SJSA1 (cell line): ENCODE measurements at regions not wholly inside any gene's neighbourhood (a gene's known extent, or its start where the extent isn't known, plus 50 kb on each side); places are given as distances from the start of the nearest gene placed in this dataset.
"Not testable (repeated sequence)": the region's sequence is repeated elsewhere in the genome, so short reads cannot be mapped to it uniquely, and the experiment has no call there.

Experiments
- DNase-seq, 2 experiments: peaks; one replicate each; pipeline ENCODE4 v3.0.0-alpha.2; 2015 to 2020; ENCODE audit warnings: low spot score in 2 of 2, low read depth in 1 of 2
- H3K27ac ChIP-seq: fragments of 250-450 bp; sonication (Bioruptor Pico); 2 replicates; pipeline ENCODE4 v1.5.1; 2020; ENCODE audit warnings: mild to moderate bottlenecking, moderate library complexity
- H3K27me3 ChIP-seq: fragments of 250-450 bp; sonication (Bioruptor Pico); replicated peaks from 2 replicates; pipeline ENCODE4 v1.5.1; 2020; ENCODE audit warnings: mild to moderate bottlenecking, moderate library complexity
- H3K36me3 ChIP-seq: fragments of 250-450 bp; sonication (Bioruptor Pico); 2 replicates; pipeline ENCODE4 v1.5.1; 2020; ENCODE audit warnings: mild to moderate bottlenecking
- H3K4me1 ChIP-seq: fragments of 250-450 bp; sonication (Bioruptor Pico); replicated peaks from 2 replicates; pipeline ENCODE4 v1.6.1; 2021; ENCODE audit warnings: mild to moderate bottlenecking
- H3K4me3 ChIP-seq: fragments of 250-450 bp; sonication (Bioruptor Pico); 2 replicates; pipeline ENCODE4 v1.5.1; 2020; ENCODE audit warnings: mild to moderate bottlenecking
- H3K9me3 ChIP-seq: fragments of 250-450 bp; sonication (Bioruptor Pico); replicated peaks from 2 replicates; pipeline ENCODE4 v1.5.1; 2020; ENCODE audit warnings: mild to moderate bottlenecking

DNA sequence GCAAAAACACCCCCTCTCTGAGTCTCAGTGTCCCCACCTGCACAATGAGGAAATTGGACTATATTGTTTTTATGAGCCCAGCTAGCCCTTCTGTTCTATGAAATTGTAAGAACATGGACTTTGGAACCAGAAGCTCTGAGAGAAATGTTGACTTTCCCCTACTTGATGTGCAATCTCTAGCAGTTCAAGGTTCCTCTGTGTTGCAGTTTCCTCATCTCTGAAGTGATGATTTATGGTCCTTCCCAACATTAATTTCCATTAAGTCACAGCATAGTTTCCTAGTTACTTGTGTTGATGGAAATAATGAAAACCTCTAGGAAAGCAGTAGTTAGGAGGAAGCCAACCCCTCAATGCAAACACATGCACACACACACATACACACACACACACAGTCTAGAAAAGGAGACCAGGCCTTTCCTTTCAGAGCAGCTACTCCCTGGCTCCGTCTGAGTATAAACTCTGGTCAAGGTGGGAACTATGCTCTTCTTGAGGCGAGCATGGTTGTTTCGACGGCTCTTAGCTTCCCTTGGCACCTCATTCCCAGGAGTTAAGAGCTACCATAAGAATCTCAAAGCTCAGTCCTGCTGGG lies 518.4 kb downstream of the SOX6 start:
- no peak overlapping the region for H3K27ac ChIP-seq
- no peak for DNase-seq
- H3K9me3 ChIP-seq, result no peaks in the 10 kb centered on the region
- no peaks in the 10 kb centered on the region for H3K36me3 ChIP-seq
- H3K27me3 ChIP-seq, result no peaks in the 10 kb centered on the region
- H3K4me3 ChIP-seq, result no peak overlapping the region
- peaks cover 2% of the 10 kb centered on the region; the same call in 1 of the 2 replicates for H3K4me1 ChIP-seq

GRCh38 chr11:15839061-15839460 lies 517.3 kb downstream of the SOX6 start:
- H3K27me3 ChIP-seq, result no peaks in the 10 kb centered on the region
- DNase-seq, result no peak
- H3K4me1 ChIP-seq, result peaks cover 13% of the 10 kb centered on the region
- no peaks in the 10 kb centered on the region for H3K9me3 ChIP-seq
- no peaks in the 10 kb centered on the region for H3K36me3 ChIP-seq
- H3K4me3 ChIP-seq, result no peak overlapping the region
- no peak overlapping the region for H3K27ac ChIP-seq

- no peaks in the 10 kb centered on the region for H3K27me3 ChIP-seq
- no peak for DNase-seq
- no peak overlapping the region for H3K4me3 ChIP-seq
- H3K9me3 ChIP-seq, result no peaks in the 10 kb centered on the region
- H3K36me3 ChIP-seq, result no peaks in the 10 kb centered on the region
- no peak overlapping the region for H3K27ac ChIP-seq
- H3K4me1 ChIP-seq, result peaks cover 13% of the 10 kb centered on the region
These were observed 515.4 kb downstream of the SOX6 start for GRCh38 chr11:15840966-15841365.

DNA sequence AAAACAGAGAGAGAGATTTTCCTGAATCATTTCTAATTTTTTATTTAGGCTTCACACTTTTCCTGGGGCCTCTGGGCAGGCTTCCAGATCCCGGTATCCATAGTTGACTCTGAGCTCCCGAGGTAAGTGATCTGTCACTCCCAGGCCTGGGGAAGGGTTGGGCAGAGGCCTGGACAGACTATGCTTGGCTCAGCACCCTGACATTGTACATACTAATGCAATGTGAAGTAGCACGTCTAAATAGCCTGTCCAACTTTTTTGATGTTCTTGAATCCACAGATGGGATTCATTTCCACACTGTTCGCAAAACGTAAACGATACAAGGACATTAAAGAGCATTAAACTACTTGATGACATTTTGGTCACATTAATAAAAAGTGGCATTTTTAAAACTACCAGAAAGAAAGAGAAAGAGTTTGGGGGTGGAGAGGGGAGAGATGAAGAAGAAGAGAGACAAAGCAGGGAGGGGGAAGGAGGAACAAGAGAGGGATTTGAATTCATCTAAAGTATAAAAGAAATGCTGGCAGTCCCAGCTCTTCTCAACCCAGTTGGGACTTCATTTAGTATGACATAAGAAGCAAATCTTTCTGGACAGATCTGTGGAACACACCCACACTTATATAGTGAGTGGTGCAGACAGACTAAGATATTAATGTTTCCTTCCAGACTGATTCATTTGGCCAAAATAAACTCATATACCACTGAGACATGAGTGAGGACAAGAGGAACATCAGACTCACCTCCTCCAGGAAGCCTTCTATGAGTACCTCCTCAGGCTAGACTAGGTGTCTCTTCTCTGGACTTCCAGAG lies 514.2 kb downstream of the SOX6 start:
- DNase-seq, result no peak
- Histone ChIP-seq H3K27me3 (no peaks in the 10 kb centered on the region), H3K4me3 (no peak overlapping the region), H3K4me1 (peaks cover 13% of the 10 kb centered on the region), H3K27ac (no peak overlapping the region), H3K9me3 (no peaks in the 10 kb centered on the region), H3K36me3 (no peaks in the 10 kb centered on the region)

DNA sequence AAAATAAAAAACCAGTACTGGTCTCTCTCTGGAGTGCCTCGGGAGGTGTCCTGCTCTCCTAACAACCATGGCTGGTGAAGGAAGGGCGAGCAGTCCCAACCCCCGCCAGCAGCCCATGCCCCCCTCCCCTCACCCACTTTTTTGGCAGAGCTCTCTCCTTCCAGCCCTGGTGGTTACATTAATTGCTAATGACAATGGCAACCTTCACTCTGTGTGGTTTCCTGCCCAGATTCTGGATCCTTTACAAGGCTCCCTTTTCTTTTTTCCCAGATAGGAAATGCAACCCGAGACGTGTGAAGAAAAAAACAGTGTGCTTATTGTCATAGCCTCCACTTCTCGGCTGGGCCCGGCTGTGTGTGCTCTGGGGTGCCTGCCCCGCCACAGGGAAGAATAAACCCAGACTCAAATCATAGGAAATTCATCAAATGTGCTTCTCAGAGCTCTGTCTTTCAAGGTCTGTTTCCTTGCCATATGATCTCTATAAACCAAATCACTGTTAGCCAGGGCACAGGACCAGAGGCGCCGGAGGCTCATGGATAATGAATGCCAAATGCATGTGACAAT lies 513.0 kb downstream of the SOX6 start:
- Histone ChIP-seq H3K9me3 (no peaks in the 10 kb centered on the region), H3K27me3 (no peaks in the 10 kb centered on the region), H3K27ac (no peak overlapping the region), H3K4me1 (peaks cover 13% of the 10 kb centered on the region), H3K4me3 (no peak overlapping the region), H3K36me3 (no peaks in the 10 kb centered on the region)
- DNase-seq, result peak in 1 of 2 experiments; percentile 38

GRCh38 chr11:15845261-15845660 lies 511.1 kb downstream of the SOX6 start:
- peaks cover 13% of the 10 kb centered on the region for H3K4me1 ChIP-seq
- H3K9me3 ChIP-seq, result no peaks in the 10 kb centered on the region
- no peak overlapping the region for H3K4me3 ChIP-seq
- no peaks in the 10 kb centered on the region for H3K27me3 ChIP-seq
- DNase-seq, result no peak
- no peaks in the 10 kb centered on the region for H3K36me3 ChIP-seq
- no peak overlapping the region for H3K27ac ChIP-seq

DNA sequence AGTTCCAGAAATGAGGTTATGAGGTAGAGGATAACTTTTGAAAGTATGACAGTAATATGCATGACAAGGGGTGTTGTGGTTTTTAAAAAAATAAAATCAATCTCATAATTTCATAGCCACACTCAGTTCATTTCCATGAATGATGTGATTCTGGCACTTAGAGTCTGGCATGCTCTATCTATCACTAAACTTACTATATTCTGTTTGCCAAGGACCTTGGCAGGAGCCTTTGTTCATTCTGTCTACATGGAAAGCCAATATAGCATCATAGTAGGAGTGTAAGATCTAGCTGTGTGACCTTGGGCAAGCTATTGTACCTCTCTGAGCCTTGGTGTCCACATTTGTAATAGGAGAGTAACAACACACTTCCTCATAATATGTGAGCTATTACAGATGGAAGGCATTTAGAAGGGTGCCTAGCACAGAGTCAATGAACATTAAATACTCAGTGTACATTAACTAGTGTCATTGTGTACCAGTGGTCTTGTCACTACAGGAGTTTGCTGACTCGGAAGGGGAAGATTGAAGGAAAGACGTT lies 507.6 kb downstream of the SOX6 start:
- H3K36me3 ChIP-seq, result no peaks in the 10 kb centered on the region
- DNase-seq, result peak in 1 of 2 experiments; percentile 14
- H3K4me3 ChIP-seq, result no peak overlapping the region
- peaks cover 4% of the 10 kb centered on the region for H3K4me1 ChIP-seq
- no peak overlapping the region for H3K27ac ChIP-seq
- H3K27me3 ChIP-seq, result no peaks in the 10 kb centered on the region
- no peaks in the 10 kb centered on the region for H3K9me3 ChIP-seq

DNA sequence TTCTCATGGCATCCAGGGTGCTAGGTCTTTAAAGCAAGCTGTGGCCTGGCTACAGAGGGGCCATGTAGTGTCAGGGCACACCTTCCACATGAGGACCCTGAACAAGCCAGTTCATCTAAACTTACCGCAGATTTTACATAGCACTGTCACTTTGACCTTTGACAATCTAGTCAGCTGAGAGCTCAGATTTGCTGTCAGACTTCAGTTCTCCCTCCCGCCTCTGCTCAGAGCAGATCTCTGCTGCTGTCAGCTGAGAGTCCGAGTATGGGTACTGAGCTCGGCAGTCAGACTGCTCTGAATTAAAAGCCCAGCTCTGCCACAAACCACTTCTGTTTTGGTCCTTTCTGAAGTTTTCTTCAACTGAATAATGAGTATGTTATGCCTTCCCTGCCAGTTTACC lies 507.1 kb downstream of the SOX6 start:
- Histone ChIP-seq H3K4me1 (no peaks in the 10 kb centered on the region), H3K9me3 (no peaks in the 10 kb centered on the region), H3K4me3 (no peak overlapping the region), H3K27me3 (no peaks in the 10 kb centered on the region), H3K27ac (no peak overlapping the region), H3K36me3 (no peaks in the 10 kb centered on the region)
- peak in 1 of 2 experiments; percentile 32 for DNase-seq

GRCh38 chr11:15850335-15850734 lies 506.0 kb downstream of the SOX6 start:
- H3K27me3 ChIP-seq, H3K4me3 ChIP-seq, H3K9me3 ChIP-seq, DNase-seq, H3K27ac ChIP-seq, H3K4me1 ChIP-seq, H3K36me3 ChIP-seq: not testable (repeated sequence)

DNA sequence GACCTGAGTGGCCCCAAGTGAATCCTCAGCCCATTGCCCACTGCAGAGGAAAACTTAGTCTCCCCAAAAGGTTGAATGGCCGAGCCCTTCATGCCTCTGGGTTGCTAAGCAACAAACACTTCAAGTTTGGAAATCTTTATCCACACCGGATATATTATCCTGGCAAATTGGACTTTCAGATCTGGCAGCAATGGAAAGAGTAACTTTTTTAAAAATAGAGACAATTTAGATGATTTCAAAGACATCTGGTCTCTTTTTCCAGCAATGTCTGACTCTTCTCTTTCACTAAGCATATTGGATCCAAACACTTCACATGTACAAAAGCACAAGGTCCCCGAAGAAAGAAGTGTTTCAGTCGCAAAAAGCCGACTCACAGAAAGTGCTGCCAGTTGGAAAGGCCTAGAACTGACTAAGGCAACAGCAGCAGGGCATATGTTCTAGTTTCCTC lies 505.3 kb downstream of the SOX6 start:
- peak in 1 of 2 experiments; percentile 17 for DNase-seq
- Histone ChIP-seq H3K4me3 (no peak overlapping the region), H3K27ac (no peak overlapping the region), H3K36me3 (no peaks in the 10 kb centered on the region), H3K27me3 (no peaks in the 10 kb centered on the region), H3K9me3 (no peaks in the 10 kb centered on the region), H3K4me1 (no peaks in the 10 kb centered on the region)

DNA sequence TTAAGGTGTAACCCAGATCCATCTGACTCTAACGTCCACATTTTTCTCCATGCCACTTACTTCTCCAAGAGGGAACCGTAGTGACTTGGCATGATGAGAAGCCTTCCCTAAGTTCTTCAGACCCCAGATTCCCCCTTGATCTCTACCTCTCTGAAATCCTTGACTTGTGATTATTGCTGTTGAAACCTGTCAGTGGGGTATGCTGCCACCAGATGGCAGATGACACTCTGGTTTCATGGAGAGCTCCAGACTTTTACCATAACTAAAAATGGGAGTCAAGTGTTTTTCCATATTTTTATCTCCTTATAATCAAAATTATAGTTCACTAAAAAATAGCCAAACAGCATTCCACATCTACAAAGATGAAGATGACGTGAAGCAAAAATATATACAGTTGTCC lies 504.2 kb downstream of the SOX6 start:
- peak; percentile 38 to 44 for DNase-seq
- no peaks in the 10 kb centered on the region for H3K27me3 ChIP-seq
- H3K4me1 ChIP-seq, result no peaks in the 10 kb centered on the region
- no peaks in the 10 kb centered on the region for H3K9me3 ChIP-seq
- no peak overlapping the region for H3K27ac ChIP-seq
- H3K36me3 ChIP-seq, result no peaks in the 10 kb centered on the region
- H3K4me3 ChIP-seq, result no peak overlapping the region

DNA sequence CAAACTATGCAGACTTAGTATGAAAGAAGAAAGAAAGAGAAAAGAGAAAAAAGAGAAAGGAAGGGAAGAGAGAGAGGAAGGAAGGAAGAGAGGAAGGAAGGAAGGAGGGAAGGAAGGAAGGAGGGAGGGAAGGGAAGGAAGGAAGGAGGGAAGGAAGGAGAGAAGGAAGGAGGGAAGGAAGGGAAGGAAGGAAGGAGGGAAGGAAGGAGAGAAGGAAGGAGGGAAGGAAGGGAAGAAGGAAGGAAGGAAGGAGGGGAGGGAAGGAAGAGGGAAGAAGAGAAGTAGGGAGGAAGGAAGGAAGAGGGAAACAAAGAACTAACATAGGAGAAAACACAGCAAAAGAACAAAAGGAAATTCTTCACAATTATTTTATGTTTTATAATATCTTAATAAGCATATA lies 502.1 kb downstream of the SOX6 start:
- Histone ChIP-seq H3K9me3 (no peaks in the 10 kb centered on the region), H3K36me3 (no peaks in the 10 kb centered on the region), H3K4me3 (no peak overlapping the region), H3K27me3 (no peaks in the 10 kb centered on the region), H3K4me1 (no peaks in the 10 kb centered on the region), H3K27ac (no peak overlapping the region)
- DNase-seq, result no peak

GRCh38 chr11:15858881-15859280 lies 497.5 kb downstream of the SOX6 start:
- Histone ChIP-seq H3K9me3 (no peaks in the 10 kb centered on the region), H3K36me3 (no peaks in the 10 kb centered on the region), H3K4me1 (0 out of 2 replicates have a peak, but pooled peaks cover 3% of the 10 kb centered on the region), H3K27me3 (no peaks in the 10 kb centered on the region; the same call in 1 of the 2 replicates), H3K4me3 (no peak overlapping the region), H3K27ac (no peak overlapping the region)
- DNase-seq, result no peak

DNA sequence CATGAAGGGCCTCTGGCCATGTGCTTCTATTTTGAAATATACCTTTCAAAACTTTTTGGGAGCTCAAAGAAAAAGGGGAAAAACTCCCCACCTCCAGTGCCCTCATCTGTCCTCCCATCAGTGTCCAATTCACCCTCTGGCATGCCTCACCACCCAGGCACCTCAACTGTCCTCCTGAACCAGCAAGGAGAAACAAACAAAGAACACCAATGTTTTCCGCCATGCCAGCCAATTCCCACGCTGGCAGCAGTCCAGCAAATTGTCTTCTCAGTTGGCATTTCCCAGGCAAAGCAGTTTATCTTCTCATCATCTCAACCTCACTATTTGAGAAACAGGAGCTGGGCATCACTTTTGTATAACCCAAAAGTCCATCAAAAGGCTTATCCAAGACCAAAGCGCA lies 496.9 kb downstream of the SOX6 start:
- H3K4me3 ChIP-seq, result no peak overlapping the region
- no peak for DNase-seq
- H3K9me3 ChIP-seq, result no peaks in the 10 kb centered on the region
- H3K36me3 ChIP-seq, result no peaks in the 10 kb centered on the region
- 0 out of 2 replicates have a peak, but pooled peaks cover 3% of the 10 kb centered on the region for H3K4me1 ChIP-seq
- H3K27ac ChIP-seq, result no peak overlapping the region
- no peaks in the 10 kb centered on the region; the same call in 1 of the 2 replicates for H3K27me3 ChIP-seq
